CD4-positive, alpha-beta T cell treated with Interleukin-6 for 4 hours (primary cell): ENCODE measurements at regions not wholly inside any gene's neighbourhood (a gene's known extent, or its start where the extent isn't known, plus 50 kb on each side); places are given as distances from the start of the nearest gene placed in this dataset.

Experiments
- DNase-seq: peaks from one replicate; pipeline ENCODE4 v3.0.0-alpha.2; 2020; ENCODE audit warnings: mixed read lengths

- DNase-seq = no peak
Measured at GRCh38 chr4:104899863-104900262, 246.8 kb upstream of the TET2 start.

DNA sequence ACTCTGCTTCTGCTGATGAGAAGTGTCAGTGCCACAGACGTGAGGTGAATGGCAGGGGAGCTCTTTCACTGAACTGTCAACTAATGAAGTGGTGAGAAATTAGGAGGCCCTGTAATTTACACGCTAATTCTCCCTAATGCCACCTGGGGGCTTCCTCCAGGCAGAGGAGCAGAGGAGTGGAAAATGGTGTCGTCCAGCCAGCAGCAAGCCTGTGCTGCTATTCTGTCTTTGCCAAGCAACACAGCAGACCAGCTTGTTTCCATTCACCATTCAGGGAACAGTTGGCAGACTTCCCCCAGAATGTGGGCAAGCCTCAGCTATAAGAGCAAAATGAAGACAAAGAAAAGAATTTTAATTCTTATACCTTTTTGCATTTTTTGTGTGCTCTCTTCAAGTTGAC is 245.2 kb upstream of the TET2 start:
- no peak for DNase-seq

DNA sequence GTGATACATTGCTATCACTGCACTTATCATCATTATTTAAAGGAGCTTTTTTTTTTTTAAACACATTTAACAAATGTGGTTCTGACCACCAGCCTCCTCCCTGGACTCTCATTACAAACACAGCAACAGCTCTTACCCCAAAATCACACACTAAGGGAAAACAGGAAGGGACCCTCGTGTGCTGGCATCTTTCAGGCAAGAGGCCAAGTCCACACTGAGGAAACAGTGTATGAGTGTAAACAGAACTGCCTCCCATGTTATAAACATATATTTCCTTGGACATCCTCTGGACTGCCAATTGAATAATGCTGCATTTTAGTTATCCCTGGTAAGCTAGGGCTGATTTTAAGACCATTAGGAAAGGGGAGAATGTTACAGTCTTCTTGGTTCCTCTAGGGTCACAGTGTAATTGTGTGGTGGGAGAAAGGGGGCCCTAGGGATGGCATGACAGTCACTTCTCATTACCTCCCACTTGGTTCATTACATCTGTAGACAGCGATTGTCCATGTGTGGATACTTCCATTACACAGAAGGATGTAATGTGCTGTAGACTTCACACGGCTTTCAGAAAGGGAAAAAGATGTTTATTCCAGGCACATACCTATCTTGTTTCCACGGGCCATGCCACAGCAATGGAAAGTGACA is 244.6 kb upstream of the TET2 start:
- no peak for DNase-seq

- DNase-seq = no peak
Measured at GRCh38 chr4:104905065-104905464, 241.6 kb upstream of the TET2 start.

- DNase-seq = no peak
Measured at GRCh38 chr4:104905546-104905945, 241.1 kb upstream of the TET2 start.

DNA sequence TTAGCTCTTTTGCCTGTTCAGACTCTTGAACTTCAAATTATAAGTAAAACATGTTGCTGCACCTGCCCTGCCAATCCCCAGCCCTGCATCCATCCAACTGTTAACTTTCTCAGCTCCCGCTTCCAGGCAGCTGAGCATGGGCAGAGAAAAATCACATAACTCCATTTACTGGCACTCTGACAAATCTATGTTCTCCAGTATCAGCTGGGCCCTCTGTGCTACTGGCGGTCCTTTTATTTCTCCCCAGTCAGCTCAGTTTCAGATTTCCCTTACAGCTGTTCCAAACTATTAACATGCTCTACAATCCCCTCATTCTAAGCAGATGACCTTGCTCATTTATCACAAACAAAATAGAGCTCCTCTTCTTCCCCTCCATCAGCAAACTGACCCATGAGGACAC is 240.4 kb upstream of the TET2 start:
- DNase-seq = no peak

DNA sequence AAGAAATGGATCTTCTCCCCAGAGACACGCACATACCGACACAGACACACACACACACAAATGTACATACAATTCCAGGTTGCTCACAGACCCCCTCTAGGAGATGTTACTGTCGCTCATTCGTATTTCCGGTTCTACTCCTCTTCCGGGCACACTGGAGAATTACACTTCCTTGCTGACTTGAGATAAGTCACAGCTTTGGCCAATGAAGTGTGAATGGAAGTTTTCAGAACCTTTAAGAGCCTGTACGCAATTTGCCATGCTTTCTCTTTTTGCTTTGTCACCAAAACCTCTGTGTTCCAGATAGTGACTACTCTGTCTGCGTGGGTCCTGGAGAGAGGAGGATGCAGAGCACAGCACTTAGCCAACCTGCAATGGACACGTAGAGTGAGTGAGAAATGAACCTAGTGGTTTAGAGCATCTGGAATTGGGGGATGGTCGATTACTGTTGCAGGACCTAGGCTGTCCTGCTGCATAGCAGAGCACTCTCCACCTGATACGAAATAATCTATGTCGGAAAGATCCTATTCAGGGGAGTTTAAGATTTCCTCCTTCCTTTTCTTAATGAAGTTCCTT is 239.5 kb upstream of the TET2 start:
- no peak for DNase-seq

- no peak for DNase-seq
Measured at GRCh38 chr4:104907991-104908390, 238.7 kb upstream of the TET2 start.

GRCh38 chr4:104909376-104909775 is 237.3 kb upstream of the TET2 start:
- DNase-seq = no peak

- no peak for DNase-seq
Measured at GRCh38 chr4:104912518-104912917, 234.2 kb upstream of the TET2 start.

DNA sequence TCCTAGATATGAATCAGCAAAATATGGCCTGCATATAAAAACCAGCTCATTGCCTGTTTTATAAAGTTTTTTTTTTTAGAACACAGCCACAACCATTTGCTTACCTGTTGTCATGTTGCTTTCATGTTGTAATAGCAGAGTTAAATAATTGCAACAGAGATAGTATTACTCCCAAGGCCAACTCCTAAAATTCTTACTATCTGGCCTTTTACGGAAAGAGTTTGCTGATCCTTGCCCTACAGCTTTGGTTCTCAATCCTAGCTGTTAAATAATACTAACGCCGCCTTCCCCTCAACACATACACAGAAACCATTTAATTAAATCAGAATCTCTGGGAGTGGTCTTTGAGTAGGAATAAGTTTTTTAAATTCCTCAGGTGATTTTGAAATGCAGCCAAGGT is 231.3 kb upstream of the TET2 start:
- no peak for DNase-seq

- no peak for DNase-seq
Measured at GRCh38 chr4:104915864-104916263, 230.8 kb upstream of the TET2 start.

- no peak for DNase-seq
Measured at GRCh38 chr4:104919406-104919805, 227.3 kb upstream of the TET2 start.

DNA sequence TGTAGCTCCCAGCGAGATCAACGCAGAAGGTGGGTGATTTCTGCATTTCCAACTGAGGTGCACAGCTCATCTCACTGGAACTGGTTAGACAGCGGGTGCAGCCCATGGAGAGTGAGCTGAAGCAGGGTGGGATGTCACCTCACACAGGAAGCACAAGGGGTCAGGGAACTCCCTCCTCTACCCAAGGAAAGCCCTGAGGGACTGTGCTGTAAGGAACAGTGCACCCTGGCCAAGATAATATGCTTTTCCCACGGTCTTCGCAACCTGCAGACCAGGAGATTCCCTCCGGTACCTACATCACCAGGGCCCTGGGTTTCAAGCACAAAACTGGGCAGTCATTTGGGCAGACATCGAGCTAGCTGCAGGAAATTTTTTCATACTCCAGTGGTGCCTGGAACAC is 216.4 kb upstream of the TET2 start:
- DNase-seq = no peak

DNA sequence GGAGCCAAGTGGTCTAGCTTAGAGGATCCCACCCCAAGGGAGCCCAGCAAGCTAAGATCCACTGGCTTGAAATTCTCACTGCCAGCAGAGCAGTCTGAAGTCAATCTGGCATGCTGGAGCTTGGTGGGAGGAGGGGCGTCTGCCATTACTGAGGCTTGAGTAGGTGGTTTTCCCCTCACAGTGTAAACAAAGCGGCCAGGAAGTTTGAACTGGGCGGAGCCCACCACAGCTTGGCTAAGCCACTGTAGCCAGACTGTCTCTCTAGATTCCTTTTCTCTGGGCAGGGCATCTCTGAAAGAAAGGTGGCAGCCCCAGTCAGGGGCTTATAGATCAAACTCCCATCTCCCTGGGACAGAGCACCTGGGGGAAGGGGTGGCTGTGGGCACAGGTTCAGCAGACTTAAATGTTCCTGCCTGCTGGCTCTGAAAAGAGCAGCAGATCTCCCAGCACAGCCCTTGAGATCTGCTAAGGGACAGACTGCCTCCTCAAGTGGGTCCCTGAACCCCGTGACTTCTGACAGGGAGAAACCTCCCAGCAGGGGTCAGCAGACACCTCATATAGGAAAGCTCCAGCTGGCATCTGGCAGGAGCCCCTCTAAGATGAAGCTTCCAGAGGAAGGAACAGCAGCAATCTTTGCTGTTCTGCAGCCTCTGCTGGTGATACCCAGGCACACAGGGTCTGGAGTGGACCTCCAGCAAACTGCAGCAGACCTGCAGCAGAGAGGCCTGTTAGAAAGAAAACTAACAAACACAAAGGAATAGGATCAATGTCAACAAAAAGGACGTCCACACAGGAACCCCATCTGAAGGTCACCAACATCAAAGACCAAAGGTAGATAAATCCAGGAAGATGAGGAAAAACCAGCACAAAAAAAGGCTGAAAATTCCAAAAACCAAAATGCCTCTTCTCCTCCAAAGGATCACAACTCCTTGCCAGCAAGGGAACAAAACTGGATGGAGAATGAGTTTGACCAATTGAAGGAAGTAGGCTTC is 215.6 kb upstream of the TET2 start:
- DNase-seq = peak; percentile 40

GRCh38 chr4:104938624-104939023 is 208.1 kb upstream of the TET2 start:
- peak; percentile 20 for DNase-seq

DNA sequence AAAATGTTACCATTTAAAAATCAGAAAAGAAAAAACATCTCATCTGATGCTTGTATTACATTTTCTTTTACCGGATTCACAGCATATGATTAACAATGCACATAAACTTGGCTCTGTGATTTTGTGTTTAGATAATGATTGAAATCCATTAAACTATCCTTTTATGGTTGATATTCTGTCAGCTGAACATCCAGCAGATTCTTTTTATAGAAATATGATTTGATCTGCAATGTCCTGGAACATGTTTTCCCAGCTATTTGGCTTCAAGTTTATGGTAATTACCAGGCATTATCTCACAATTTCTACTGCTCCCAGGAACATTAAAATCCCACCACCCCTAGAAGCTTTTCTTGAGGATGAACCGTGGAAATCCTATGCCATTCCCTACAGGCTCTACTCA is 205.7 kb upstream of the TET2 start:
- no peak for DNase-seq

- DNase-seq = no peak
Measured at GRCh38 chr4:104941661-104942062, 205.0 kb upstream of the TET2 start.

- no peak for DNase-seq
Measured at GRCh38 chr4:104942990-104943743, 203.5 kb upstream of the TET2 start.

GRCh38 chr4:104944596-104944995 is 202.1 kb upstream of the TET2 start:
- DNase-seq = no peak

GRCh38 chr4:104964410-104965175 is 182.1 kb upstream of the TET2 start:
- no peak for DNase-seq

DNA sequence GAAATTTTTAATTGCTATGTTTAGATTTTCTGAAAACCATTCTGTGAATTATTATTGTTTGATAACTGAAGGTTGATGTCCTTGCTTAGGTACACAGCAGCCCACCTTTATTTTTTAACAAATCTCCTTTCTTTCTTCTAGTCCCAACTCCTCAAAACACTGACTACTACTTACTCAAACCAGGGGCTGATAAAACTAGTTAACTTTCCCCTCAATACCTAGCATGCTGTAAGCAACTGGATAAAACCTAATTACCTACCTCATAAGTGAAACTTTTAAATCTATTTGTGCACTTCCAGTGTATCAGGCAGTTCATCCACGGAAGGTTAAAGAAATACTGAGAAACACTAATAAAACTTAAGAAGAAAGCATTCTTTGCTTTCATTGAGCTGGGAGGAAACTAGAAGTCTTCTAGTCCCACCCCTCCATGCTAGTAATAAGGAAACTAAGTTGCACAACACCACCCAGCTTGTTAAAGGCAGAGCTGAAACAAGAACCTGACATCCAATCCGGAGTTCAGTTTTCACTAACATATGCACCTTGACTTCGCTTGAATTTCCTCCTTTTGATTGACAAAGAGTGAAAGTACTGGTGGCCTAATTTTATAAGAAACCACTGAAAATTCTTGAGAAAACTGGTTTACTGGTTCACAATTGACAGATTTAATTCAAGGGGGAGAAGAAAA is 180.2 kb upstream of the TET2 start:
- DNase-seq = no peak
